ENCODE measurements at regions not wholly inside any gene's neighbourhood (a gene's known extent, or its start where the extent isn't known, plus 50 kb on each side); places are given as distances from the start of the nearest gene placed in this dataset.

DNA sequence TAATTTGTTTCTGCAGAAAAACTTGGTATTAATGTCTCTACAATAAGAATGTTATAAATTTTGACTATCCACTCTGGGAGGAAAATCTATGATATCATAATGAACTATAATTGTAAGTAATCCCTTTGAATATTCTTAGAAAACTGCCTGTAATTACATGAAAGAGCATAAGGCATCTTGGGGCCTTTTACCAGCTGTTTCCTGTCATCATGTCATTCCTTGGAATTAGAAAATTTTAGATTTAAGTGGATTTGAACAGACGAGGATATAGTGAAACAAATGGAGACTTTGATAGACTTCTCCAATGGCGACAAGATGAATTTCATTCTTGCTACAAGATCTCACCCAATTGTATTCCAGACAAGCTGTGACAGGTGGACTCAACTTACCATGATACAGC, 423.4 kb upstream of the FLRT2 start:
- in situ Hi-C loops (cut with MboI; ENCODE audit: low sequenced_read_pairs, unreplicated experiment), result no loop called here
- TF ChIP-seq, protein P1, sequence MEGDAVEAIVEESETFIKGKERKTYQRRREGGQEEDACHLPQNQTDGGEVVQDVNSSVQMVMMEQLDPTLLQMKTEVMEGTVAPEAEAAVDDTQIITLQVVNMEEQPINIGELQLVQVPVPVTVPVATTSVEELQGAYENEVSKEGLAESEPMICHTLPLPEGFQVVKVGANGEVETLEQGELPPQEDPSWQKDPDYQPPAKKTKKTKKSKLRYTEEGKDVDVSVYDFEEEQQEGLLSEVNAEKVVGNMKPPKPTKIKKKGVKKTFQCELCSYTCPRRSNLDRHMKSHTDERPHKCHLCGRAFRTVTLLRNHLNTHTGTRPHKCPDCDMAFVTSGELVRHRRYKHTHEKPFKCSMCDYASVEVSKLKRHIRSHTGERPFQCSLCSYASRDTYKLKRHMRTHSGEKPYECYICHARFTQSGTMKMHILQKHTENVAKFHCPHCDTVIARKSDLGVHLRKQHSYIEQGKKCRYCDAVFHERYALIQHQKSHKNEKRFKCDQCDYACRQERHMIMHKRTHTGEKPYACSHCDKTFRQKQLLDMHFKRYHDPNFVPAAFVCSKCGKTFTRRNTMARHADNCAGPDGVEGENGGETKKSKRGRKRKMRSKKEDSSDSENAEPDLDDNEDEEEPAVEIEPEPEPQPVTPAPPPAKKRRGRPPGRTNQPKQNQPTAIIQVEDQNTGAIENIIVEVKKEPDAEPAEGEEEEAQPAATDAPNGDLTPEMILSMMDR (IDR thresholded peaks at IDR 0.05; ENCODE audit: borderline replicate concordance, control extremely low read depth, extremely low read depth, insufficient read depth, missing control alignments), result no peak
- DNase-seq (ENCODE audit: low spot score), result no peak

DNA sequence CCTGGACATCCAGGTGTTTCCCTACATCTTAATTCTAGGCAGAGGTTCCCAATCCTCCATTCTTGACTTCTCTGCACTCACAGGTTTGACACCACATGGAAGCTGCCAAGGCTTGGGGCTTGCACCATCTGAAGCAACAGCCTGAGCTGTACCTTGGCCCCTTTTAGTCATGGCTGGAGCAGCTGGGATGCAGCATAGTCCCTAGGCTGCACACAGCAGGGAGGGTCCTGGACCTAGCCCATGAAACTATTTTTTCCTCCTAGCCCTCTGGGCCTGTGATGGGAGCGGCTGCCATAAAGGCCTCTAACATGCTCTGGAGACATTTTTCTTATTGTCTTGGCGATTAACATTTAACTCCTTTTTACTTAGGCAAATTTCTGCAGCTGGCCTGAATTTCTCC, 417.2 kb upstream of the FLRT2 start:
- TF ChIP-seq, protein P1 (IDR thresholded peaks at IDR 0.05; ENCODE audit: borderline replicate concordance, control extremely low read depth, extremely low read depth, insufficient read depth, missing control alignments), result no peak
- in situ Hi-C loops (cut with MboI; ENCODE audit: low sequenced_read_pairs, unreplicated experiment), result no loop called here
- no peak for DNase-seq (ENCODE audit: low spot score)

DNA sequence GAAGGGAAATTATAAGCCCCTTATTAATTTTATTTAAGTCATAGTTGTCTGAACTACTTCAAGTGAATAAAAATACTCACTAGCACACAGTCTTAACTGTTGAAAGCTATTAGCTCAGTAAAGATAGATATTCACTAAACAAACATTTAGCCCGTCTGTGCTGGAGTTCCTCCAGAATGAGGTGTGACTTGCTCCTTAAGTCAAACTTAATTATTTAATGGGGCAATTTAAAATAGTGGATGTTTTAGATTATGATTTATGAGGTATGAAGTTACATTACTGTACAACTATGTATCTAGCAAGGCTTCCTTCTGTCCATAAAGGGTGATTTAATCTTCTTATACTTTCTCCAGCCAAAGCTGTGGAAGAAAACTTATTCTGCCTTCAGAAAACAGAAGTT, 414.0 kb upstream of the FLRT2 start:
- in situ Hi-C loops (cut with MboI; ENCODE audit: low sequenced_read_pairs, unreplicated experiment), result no loop called here
- DNase-seq (ENCODE audit: low spot score), result no peak
- TF ChIP-seq, protein P1 (IDR thresholded peaks at IDR 0.05; ENCODE audit: borderline replicate concordance, control extremely low read depth, extremely low read depth, insufficient read depth, missing control alignments), result no peak

DNA sequence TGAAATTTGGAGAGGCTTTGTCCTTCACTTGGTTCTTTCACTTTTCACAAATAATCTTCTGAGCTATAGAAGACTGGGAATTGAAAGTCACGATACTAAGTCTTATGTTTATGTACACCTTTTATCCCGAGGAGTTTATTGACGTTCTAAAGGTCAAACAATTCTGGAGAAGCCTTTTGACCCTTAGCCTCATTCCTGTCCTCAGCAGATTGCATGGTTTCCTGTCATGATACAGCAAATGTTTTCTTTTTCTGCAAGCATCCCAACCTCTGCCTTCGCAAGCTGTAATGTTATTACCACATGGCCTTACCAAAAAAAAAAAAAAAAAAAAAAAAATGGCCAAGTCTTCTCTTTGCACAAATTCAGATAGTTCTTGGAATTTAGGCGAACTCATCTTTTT, 411.7 kb upstream of the FLRT2 start:
- no peak for DNase-seq (ENCODE audit: low spot score)
- in situ Hi-C loops (cut with MboI; ENCODE audit: low sequenced_read_pairs, unreplicated experiment), result no loop called here
- TF ChIP-seq, protein P1 (IDR thresholded peaks at IDR 0.05; ENCODE audit: borderline replicate concordance, control extremely low read depth, extremely low read depth, insufficient read depth, missing control alignments), result no peak

DNA sequence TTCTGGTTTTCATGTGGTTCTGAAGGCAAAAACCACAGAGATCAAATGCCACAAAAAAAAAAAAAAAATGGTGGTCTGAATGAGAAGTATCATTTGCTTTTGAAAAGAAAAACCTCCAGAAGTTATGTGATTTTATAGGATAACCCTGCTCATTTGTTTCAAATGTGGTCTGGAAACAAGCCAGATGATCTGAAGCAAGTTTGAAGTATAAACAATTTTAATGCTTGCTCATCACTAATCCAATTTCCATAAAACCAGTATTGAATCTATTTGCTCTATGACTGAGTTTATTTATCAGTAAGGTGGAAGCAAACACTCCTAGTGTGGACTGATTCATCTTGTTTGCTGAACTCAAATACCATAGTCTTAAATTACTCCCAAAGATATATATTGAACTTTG, 407.3 kb upstream of the FLRT2 start:
- in situ Hi-C loops (cut with MboI; ENCODE audit: low sequenced_read_pairs, unreplicated experiment), result no loop called here
- TF ChIP-seq, protein P1 (IDR thresholded peaks at IDR 0.05; ENCODE audit: borderline replicate concordance, control extremely low read depth, extremely low read depth, insufficient read depth, missing control alignments), result no peak
- no peak for DNase-seq (ENCODE audit: low spot score)

DNA sequence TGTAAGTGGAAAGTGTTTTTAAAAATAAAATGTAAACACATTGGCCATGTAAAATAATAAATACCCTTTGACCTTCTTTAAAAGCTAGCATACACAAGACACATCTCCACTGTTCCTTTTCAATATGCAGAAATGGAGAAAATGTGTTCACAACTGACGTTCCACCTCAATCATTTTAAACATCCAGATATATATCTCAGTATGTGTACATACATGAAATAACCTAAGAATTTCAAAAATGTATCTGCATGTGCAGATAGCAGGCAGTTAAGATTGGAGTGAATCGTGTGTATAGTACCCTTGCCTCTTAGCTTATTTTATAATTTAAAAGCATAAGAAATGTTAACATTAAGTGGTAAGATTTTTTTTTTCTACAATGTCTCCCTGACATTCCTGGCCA, 406.2 kb upstream of the FLRT2 start:
- DNase-seq (ENCODE audit: low spot score), result no peak
- TF ChIP-seq, protein P1 (IDR thresholded peaks at IDR 0.05; ENCODE audit: borderline replicate concordance, control extremely low read depth, extremely low read depth, insufficient read depth, missing control alignments), result no peak
- in situ Hi-C loops (cut with MboI; ENCODE audit: low sequenced_read_pairs, unreplicated experiment), result no loop called here

Measured in GM13976 (cell line).